Stimulated activated CD8-positive, alpha-beta memory T cell treated with anti-CD3 and anti-CD28 coated beads, Interleukin-15, amount 100 ng/mL, for 24 hours (primary cell): ENCODE measurements at regions not wholly inside any gene's neighbourhood (a gene's known extent, or its start where the extent isn't known, plus 50 kb on each side); places are given as distances from the start of the nearest gene placed in this dataset.

Experiments used
- DNase-seq: peaks from one replicate; pipeline ENCODE4 v3.0.0-alpha.2; 2020; ENCODE audit warnings: low read depth

GRCh38 chr2:133811409-133812125, 243.3 kb upstream of the NCKAP5 start:
- DNase-seq: no peak

GRCh38 chr2:133812826-133813617, 244.8 kb upstream of the NCKAP5 start:
- no peak for DNase-seq

- no peak for DNase-seq
Observed at GRCh38 chr2:133814890-133815289, 246.6 kb upstream of the NCKAP5 start.

- DNase-seq: no peak
Observed at GRCh38 chr2:133816037-133816436, 247.8 kb upstream of the NCKAP5 start.

GRCh38 chr2:133817680-133818566, 249.7 kb upstream of the NCKAP5 start:
- DNase-seq: no peak

GRCh38 chr2:133818661-133819060, 250.4 kb upstream of the NCKAP5 start:
- no peak for DNase-seq

- DNase-seq: no peak
Observed at GRCh38 chr2:133819906-133820305, 251.6 kb upstream of the NCKAP5 start.

GRCh38 chr2:133821107-133821760, 253.0 kb upstream of the NCKAP5 start:
- DNase-seq: no peak

- no peak for DNase-seq
Observed at GRCh38 chr2:133822517-133823225, 254.4 kb upstream of the NCKAP5 start.

GRCh38 chr2:133823226-133823550, 254.9 kb upstream of the NCKAP5 start:
- no peak for DNase-seq

GRCh38 chr2:133824869-133825268, 256.6 kb upstream of the NCKAP5 start:
- DNase-seq: no peak

- no peak for DNase-seq
Observed at GRCh38 chr2:133825778-133826177, 257.5 kb upstream of the NCKAP5 start.

- no peak for DNase-seq
Observed at GRCh38 chr2:133828913-133829312, 260.6 kb upstream of the NCKAP5 start.

- DNase-seq: no peak
Observed at GRCh38 chr2:133829450-133830020, 261.3 kb upstream of the NCKAP5 start.

GRCh38 chr2:133833746-133834145, 265.5 kb upstream of the NCKAP5 start:
- DNase-seq: no peak

GRCh38 chr2:133835821-133836619, 267.8 kb upstream of the NCKAP5 start:
- no peak for DNase-seq

GRCh38 chr2:133836691-133837345, 268.6 kb upstream of the NCKAP5 start:
- DNase-seq: no peak

- DNase-seq: no peak
Observed at GRCh38 chr2:133837441-133838094, 269.3 kb upstream of the NCKAP5 start.
